HG02970 (cell line): ENCODE measurements at regions not wholly inside any gene's neighbourhood (a gene's known extent, or its start where the extent isn't known, plus 50 kb on each side); places are given as distances from the start of the nearest gene placed in this dataset.

Source experiments
- ATAC-seq: cut with Tn5 transposase; IDR thresholded peaks from one replicate; pipeline ENCODE4 v1.9.1; 2021; ENCODE audit warnings: mild to moderate bottlenecking, moderate library complexity, moderate number of reproducible peaks; ENCODE audit not compliant: unreplicated experiment, low FRiP score

DNA sequence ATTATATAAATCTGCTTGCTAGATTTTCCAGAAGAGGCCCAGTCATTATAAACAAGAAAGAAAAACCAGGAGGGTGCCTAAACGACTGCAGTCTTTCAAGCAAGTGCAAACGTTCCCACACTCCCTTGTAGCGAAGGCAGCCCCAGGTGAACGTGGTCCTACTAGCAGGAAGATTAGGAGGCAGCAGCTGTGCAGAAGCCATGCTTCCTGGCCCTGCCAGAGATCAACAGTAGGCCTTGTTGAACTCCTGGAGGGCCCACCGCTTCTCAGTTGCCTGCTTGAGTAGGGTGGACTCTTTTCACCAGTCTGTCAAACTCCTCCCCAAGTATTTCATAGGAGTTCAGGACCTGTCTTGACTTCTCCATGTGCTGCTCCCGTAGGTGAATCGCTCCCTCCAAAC lies 163.0 kb upstream of the GORAB start:
- no peak for ATAC-seq

GRCh38 chr1:170369417-170369816 lies 162.5 kb upstream of the GORAB start:
- no peak for ATAC-seq

- ATAC-seq: no peak
These were observed 161.9 kb upstream of the GORAB start for GRCh38 chr1:170370087-170370486.

GRCh38 chr1:170375082-170375723 lies 156.8 kb upstream of the GORAB start:
- no peak for ATAC-seq

- ATAC-seq: no peak
These were observed 155.1 kb upstream of the GORAB start for GRCh38 chr1:170376801-170377385.

- peak; percentile 60 for ATAC-seq
These were observed 154.5 kb upstream of the GORAB start for GRCh38 chr1:170377440-170377839.

GRCh38 chr1:170377896-170378634 lies 153.9 kb upstream of the GORAB start:
- no peak for ATAC-seq

- no peak for ATAC-seq
These were observed 146.2 kb upstream of the GORAB start for GRCh38 chr1:170385750-170386149.

GRCh38 chr1:170388489-170388888 lies 143.5 kb upstream of the GORAB start:
- ATAC-seq: no peak

DNA sequence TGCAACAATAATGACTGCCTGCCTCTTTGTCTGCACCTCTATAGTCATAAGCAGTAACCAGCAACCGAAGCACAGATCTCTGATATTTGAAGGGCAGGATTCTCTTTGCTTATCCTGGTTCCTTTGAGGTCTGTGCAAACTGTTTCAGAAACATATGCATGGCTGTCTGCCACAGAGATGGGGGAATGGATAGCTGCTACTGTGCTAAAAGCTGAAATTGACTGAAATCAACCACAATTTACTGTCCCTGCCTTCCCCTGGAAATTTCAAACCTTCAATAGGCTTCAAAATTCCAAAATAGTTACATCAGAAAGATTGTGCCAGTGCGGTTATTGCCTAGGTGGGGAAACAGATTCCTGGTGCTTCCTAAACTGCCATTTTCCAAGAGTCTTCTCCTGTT lies 136.8 kb upstream of the GORAB start:
- no peak for ATAC-seq

DNA sequence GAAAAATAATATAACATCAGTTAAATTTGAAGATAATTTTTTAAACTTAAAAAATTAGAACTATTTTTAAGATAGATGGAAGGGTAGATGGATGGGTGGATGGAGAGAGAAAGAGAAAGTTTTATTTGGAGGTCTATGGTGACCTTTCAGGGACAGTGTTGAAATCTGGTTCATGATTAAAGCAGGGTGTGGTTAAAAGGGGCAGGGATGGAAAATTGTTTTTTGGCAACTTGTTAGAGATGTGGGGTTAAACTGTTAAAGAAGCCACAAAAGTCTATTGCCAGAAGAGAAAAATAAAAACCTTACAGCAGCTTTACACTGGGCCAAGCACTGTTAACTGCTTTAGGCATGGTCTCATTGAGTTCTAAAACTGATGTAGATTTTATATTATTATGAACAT lies 134.9 kb upstream of the GORAB start:
- no peak for ATAC-seq

DNA sequence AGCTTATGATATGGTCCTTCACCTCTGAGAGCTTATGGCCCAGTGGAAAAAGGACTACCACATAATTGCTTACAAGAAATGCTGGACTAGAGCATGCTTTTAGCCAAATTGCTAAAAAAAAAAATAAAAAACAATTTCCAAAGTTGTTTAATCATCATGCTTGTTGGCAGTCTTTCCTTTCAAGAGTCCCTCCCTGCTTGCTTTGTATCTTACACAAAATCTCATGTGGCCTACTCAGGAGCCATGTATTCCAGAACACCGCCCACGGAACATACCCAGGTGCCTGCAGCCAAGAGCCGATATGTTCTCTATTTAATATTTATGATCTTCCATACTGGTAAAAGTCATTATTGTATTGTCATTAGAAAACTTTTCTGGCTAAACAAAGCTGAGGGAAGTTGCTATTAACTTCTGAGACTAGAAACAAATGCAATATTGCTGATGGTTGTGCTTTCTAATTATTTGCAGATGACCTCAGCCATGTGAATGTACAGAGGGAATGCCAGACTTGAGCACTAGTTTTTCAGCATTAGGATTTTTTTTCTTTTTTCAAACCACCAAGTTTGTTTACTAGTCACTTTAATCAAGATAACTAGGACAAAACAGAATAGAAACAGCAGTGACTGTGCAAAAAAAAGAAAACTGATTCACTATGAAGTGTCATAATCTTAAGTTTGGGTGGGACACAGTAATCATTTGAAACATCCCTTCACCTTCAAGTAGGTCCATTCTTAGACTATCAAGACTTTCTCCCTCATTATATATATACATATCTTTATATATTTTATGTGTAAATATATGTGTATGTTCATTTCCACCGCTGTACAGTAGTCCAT lies 129.3 kb upstream of the GORAB start:
- no peak for ATAC-seq

DNA sequence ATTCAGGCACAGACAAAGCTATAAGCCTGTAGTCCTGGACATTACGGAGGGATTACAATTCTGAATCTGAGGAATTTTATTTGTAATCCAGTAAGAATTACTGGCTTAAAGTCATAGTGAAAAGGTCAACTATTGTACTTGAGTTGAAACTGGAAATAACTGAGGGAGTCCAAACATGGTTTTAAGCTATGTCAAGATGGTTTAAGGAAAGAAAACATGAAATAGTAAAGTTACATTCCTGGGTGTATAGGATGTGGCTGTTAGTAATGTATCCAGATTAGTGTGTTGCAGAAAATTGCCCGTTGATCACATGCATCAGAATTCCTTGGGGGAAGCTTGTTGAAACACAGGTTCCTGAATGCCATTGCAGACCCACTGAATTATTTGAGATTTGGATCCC lies 124.8 kb upstream of the GORAB start:
- no peak for ATAC-seq

DNA sequence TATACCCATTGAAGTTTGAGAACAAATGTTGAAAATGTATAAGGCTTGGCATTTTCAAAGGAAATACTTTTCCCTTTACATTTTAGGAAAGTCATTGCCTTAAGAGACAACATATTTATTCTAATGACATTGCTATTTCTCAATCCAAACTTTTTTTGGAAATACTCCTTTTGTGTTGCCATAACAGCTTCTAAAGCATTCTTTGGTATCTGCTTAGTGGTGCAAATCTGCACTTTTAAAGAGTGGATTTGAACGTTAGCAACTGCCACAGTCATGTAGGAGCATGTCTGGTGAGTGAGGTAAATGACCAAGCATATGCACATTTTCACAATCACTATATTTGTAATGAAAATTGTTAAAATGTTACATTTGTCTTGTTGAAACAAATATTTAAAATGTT lies 124.4 kb upstream of the GORAB start:
- no peak for ATAC-seq

DNA sequence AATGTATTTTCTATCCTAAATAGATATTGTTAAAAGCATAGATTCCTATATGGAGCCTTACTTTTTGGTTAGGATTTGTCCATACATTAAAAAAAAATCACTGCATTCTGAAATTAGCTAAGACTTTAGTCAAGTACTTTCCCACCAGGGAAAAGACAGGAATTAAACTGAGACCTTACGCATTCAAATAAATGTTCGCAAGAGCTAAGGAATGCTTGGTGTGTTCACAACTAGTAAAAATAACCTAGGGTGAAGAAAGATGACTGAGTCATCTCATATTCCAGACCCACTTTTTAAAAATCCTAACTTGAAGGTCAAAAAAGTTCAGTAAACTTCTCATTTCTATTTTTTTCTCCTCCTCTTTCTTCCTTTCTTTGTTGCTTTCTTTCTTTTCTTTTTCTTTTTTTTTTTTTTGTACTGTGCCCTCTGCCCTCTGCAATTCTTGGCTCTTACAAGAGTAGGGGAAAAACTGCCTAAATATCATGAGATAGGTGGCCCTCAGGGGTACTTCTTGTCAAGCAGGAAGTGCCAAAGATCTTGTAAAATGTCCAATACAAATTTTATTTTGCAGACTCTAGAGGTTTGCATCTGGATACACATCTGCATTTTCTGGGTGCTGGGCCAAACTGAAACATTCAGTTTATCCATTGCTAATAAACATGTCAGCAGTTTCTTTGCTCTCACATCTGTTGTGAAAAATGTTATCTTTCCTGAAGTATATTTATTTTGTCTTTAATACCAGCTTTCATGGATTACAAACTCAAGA lies 121.4 kb upstream of the GORAB start:
- ATAC-seq: no peak

DNA sequence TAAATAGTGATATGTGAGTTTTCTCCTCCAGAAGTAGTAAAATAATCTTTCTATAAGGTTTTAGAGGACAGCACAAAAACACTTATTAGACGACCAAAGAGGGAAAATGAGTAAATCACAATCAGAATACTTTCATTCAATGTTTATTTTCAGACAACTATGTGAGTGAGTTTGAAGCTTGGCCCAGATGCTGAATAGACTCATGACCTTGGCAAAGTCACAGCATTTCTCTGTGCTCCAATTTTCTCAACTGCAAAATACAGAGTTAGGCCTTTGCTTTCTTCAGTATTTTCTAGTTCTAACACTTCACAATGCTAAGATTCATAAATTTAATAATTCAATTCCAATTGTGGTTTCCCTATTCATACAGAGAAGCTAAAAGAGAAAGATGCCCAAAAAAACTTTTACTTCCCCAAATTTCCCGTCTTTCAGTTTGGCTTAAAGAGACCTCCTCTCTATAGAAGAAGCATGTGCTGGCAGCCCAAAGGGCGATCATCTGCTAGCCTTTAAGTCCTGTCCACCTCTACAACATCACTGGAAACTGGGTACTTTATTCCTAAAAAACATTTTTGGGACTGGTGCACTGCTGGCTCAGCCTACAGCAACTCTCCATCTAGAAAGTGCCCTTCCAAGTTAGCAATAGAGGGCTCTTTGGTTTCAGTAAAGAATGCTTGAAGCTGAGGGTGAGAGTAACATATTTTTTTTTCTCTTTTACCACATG lies 116.8 kb upstream of the GORAB start:
- no peak for ATAC-seq

DNA sequence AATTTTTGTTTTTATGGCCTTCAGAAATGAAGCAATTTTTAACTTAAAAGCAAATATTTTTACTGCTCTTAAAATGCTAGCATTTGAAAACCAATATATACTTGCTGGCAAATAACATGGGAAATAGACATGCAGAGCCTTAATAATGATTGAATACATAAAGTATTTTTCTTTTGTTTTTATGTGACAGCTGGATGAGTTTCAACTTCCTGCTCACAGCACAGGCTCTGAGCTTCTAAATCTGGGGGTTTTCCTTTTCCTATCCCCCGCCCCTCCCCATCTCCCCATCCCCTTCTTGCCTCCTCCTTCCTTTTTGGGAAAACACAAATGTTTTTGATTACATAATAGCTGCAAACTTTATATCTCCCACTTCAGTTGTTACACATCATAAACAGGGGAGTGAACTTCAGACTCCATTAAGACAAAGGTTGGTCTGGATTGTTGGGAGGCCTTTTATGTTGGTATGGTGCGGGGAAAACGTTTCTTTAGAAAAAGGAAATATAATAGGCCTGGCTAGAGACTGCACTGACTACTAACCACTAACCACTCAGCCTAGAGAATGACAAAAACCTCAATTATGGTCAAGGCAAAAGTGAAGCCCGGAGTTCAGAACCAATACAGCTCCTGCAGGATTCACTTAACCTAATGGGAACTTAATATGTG lies 116.1 kb upstream of the GORAB start:
- no peak for ATAC-seq

GRCh38 chr1:170424346-170424745 lies 107.6 kb upstream of the GORAB start:
- ATAC-seq: no peak

DNA sequence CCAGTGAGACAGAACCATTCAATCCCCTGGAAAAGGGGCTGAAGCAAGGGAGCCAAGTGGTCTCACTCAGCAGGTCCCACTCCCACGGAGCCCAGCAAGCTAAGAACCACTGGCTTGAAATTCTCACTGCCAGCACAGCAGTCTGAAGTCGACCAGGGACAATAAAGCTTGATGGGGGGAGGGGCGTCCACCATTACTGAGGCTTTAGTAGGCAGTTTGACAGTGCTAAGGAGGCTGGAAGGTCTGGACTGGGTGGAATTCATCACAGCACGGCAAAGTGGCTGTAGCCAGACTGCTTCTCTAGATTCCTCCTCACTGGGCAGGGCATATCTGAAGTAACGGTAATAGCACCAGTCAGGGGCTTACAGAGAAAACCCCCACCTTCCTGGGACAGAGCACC lies 105.4 kb upstream of the GORAB start:
- no peak for ATAC-seq
